Fibroblast of pulmonary artery (primary cell): ENCODE measurements at regions not wholly inside any gene's neighbourhood (a gene's known extent, or its start where the extent isn't known, plus 50 kb on each side); places are given as distances from the start of the nearest gene placed in this dataset.

ENCODE experiments used
- DNase-seq: peaks from one replicate; pipeline ENCODE4 v3.0.0-alpha.2; 2010; ENCODE audit warnings: low read depth
- H3K4me3 ChIP-seq: replicated peaks from 2 replicates; pipeline ENCODE4 v1.5.1; 2011; ENCODE audit warnings: low read depth, mild to moderate bottlenecking, control low read depth, low read length, moderate library complexity
- CTCF ChIP-seq: IDR thresholded peaks from 2 replicates; pipeline ENCODE4 v1.5.1; 2011; ENCODE audit warnings: mild to moderate bottlenecking, control low read depth, low read length, inconsistent platforms; ENCODE audit errors: missing control alignments

DNA sequence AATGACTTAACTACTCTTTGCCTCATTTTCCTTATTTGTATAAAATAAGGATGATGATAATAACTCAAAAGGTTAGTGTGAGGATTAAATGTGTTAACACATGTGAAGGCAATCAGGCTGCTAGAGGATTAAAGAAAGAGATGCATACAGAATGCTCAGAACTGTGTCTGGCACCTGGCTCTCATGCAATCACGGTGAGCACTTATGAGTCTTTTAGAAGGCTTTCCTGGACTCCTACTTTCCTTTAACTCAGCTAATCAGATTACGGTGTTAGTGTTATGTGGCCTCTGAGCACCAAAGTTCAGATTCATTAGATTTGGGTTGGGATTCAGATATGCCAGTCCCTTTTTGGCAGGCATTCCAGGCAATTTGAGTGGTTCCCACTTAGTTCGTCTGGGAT, 311.6 kb upstream of the USP24 start:
- DNase-seq: no peak
- TF ChIP-seq CTCF: no peak
- no peak overlapping the region for H3K4me3 ChIP-seq

GRCh38 chr1:55524006-55524405, 308.8 kb upstream of the USP24 start:
- no peak for TF ChIP-seq CTCF
- H3K4me3 ChIP-seq: no peak overlapping the region
- no peak for DNase-seq

DNA sequence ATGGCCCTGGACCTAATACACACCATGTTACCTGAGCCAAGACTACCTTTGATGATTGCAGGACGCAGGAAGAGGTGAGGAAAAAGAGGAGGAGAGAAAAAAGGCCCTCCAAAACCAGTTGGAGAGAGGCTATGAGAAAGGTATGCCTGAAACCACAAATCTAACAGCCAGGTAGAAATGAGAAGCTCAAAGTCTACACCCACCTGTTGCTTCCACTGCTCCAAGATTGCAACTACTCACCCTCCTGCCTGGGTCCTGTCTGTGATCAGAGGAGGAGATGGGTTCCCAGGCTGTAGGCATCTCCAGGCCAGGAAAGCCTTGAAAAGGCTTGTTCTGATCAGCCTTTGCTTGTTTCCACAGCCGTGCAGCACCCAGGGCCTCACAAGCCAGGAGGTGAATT, 307.8 kb upstream of the USP24 start:
- no peak for DNase-seq
- no peak overlapping the region for H3K4me3 ChIP-seq
- TF ChIP-seq CTCF: no peak

DNA sequence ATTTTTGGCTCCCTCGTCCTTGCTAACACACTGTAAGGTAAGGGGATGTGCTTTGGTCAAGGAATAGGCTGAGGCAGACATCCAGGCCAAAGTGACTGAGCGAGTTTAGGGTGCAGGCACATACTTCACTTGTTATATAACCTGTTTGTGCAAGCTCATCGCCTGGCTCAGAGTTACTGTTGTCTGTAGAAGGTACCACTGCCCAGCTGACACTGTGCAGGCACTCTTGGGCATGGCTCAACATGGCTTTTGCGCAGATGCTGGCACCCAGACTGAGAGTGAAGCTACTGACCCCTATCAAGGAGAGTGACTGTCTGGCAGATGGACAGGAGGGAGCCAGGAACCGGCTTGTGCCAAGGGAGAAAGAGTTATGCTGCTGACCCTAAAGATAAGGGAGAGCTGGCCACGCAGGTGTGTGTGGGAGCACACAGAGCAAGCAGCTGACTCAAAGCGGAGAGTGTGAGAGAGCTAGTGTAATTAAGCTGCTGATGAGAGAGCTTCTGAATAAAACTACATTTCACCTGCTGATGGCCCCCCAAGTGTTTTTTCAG, 307.3 kb upstream of the USP24 start:
- TF ChIP-seq CTCF: no peak
- DNase-seq: no peak
- no peak overlapping the region for H3K4me3 ChIP-seq

DNA sequence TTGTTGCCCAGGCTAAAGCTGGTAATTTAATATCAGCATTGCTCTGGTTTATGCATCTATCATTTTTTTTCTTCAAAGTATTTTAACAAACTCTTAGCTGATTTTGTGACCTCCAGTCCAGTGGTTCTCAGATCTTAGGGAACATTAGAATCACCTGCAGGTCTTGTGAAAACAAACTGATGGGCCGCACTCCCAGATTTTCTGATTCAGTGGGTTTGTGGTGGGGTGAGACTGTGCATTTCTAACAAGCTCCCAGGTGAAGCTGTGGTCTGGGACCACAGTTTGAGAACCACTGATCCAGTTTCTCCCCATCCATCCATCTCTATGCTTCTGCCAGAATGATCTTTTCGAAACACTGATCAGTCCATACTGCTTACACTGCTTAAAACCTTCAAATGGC, 305.7 kb upstream of the USP24 start:
- H3K4me3 ChIP-seq: no peak overlapping the region
- TF ChIP-seq CTCF: no peak

GRCh38 chr1:55519937-55520683, 304.9 kb upstream of the USP24 start:
- TF ChIP-seq CTCF: no peak

More for the DNA sequence above, 305.7 kb upstream of the USP24 start:
- DNase-seq: no peak

DNA sequence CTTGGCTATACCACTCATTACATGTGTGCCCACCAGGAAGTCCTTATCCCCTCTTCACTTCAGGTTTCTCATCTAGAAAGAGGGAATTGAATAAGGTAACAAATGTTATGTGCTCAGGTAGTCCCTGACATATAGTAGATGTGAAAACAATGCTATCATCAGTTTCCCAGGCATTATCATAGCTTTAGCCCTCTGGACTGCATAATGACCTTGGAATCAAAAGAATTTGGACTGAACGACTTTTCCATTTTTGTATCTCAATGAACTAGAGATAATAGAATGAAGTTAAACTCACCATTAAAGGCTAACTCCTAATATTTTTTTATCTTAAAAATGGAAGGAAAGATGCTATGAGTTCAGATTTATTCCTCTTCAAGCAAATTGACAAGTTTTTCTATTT, 304.1 kb upstream of the USP24 start:
- TF ChIP-seq CTCF: no peak
- DNase-seq: no peak
- H3K4me3 ChIP-seq: no peak overlapping the region

More at GRCh38 chr1:55519937-55520683, 304.9 kb upstream of the USP24 start:
- H3K4me3 ChIP-seq: no peak overlapping the region
- no peak for DNase-seq
